Erythroblast (primary cell): ENCODE measurements at regions not wholly inside any gene's neighbourhood (a gene's known extent, or its start where the extent isn't known, plus 50 kb on each side); places are given as distances from the start of the nearest gene placed in this dataset.

Experiments
- GATA1 ChIP-seq: IDR thresholded peaks from 2 replicates; pipeline ENCODE4 v1.6.1; 2011; ENCODE audit warnings: low read depth, mild to moderate bottlenecking, control low read depth, low read length, moderate library complexity
- POLR2A ChIP-seq: IDR thresholded peaks from 2 replicates; pipeline ENCODE4 v1.6.1; 2011; ENCODE audit warnings: mild to moderate bottlenecking, low read length

- TF ChIP-seq POLR2A, result no peak
- no peak for TF ChIP-seq GATA1
Observed at GRCh38 chr12:87160848-87161601, 868.2 kb downstream of the C12orf50 start.
